HepG2 (cell line): ENCODE measurements at regions not wholly inside any gene's neighbourhood (a gene's known extent, or its start where the extent isn't known, plus 50 kb on each side); places are given as distances from the start of the nearest gene placed in this dataset.

Source experiments
- AKAP8 ChIP-seq: sonication (generic); formaldehyde crosslinking; IDR thresholded peaks from 2 replicates; pipeline ENCODE4 v1.5.1; 2020; ENCODE audit warnings: mild to moderate bottlenecking, missing genetic modification reagents
- ATF1 ChIP-seq: IDR thresholded peaks from 2 replicates; pipeline ENCODE4 v1.6.1; 2016; ENCODE audit warnings: mild to moderate bottlenecking, control low read depth
- ATRX ChIP-seq: sonication (generic); formaldehyde crosslinking; IDR thresholded peaks from 2 replicates; pipeline ENCODE4 v1.4.0; 2020; ENCODE audit warnings: missing genetic modification reagents, borderline replicate concordance
- CEBPG ChIP-seq: IDR thresholded peaks from 2 replicates; pipeline ENCODE4 v1.6.1; 2016
- CREB1 ChIP-seq, 2 experiments: fragments of 450-650 bp in 1 of 2; IDR thresholded peaks; 2 replicates each; pipeline ENCODE4 v1.6.1; 2016 to 2017; ENCODE audit warnings: control low read depth in 1 of 2, mild to moderate bottlenecking in 1 of 2, missing compliant biosample characterization in 1 of 2, missing genetic modification characterization in 1 of 2
- FOSL1 ChIP-seq: sonication (generic); formaldehyde crosslinking; IDR thresholded peaks from 2 replicates; pipeline ENCODE4 v1.9.0; 2021; ENCODE audit warnings: missing genetic modification reagents, borderline replicate concordance
- HOXD1 ChIP-seq: sonication (generic); formaldehyde crosslinking; IDR thresholded peaks from 2 replicates; pipeline ENCODE4 v1.5.0; 2020; ENCODE audit warnings: missing genetic modification reagents
- MED13 ChIP-seq: sonication (generic); formaldehyde crosslinking; IDR thresholded peaks from 2 replicates; pipeline ENCODE4 v1.5.0; 2020; ENCODE audit warnings: missing genetic modification reagents
- RARA ChIP-seq: IDR thresholded peaks from 2 replicates; pipeline ENCODE4 v1.6.1; 2016; ENCODE audit warnings: missing genetic modification reagents, missing compliant biosample characterization
- SALL1 ChIP-seq: sonication (generic); formaldehyde crosslinking; IDR thresholded peaks from 2 replicates; pipeline ENCODE4 v1.8.0; 2022; ENCODE audit warnings: mild to moderate bottlenecking, missing genetic modification reagents
- SALL2 ChIP-seq: sonication (generic); formaldehyde crosslinking; IDR thresholded peaks from 2 replicates; pipeline ENCODE4 v1.8.1; 2023; ENCODE audit warnings: mild to moderate bottlenecking, missing genetic modification reagents, inconsistent platforms
- SKI ChIP-seq: fragments of 450-650 bp; IDR thresholded peaks from one replicate; pipeline ENCODE4 v1.6.1; 2018; ENCODE audit warnings: mild to moderate bottlenecking; ENCODE audit not compliant: partially characterized antibody
- TBX2 ChIP-seq: sonication (generic); formaldehyde crosslinking; IDR thresholded peaks from 2 replicates; pipeline ENCODE4 v1.5.0; 2020; ENCODE audit warnings: missing genetic modification reagents, mild to moderate bottlenecking, borderline replicate concordance
- TCF7 ChIP-seq: sonication (generic); IDR thresholded peaks from 2 replicates; pipeline ENCODE4 v1.6.1; 2016; ENCODE audit warnings: antibody characterized with exemption, low read depth
- THYN1 ChIP-seq: sonication (generic); formaldehyde crosslinking; IDR thresholded peaks from 2 replicates; pipeline ENCODE4 v1.8.1; 2023; ENCODE audit warnings: low read depth, mild to moderate bottlenecking, moderate library complexity, missing genetic modification reagents, borderline replicate concordance
- TRIM24 ChIP-seq: sonication (generic); formaldehyde crosslinking; IDR thresholded peaks from 2 replicates; pipeline ENCODE4 v1.8.0; 2022; ENCODE audit warnings: mild to moderate bottlenecking, missing genetic modification reagents
- ZFP82 ChIP-seq: sonication (generic); formaldehyde crosslinking; IDR thresholded peaks from 2 replicates; pipeline ENCODE4 v1.5.1; 2020; ENCODE audit warnings: mild to moderate bottlenecking, missing genetic modification reagents, borderline replicate concordance
- ZNF558 ChIP-seq: sonication (generic); formaldehyde crosslinking; IDR thresholded peaks from 2 replicates; pipeline ENCODE4 v1.9.0; 2022; ENCODE audit warnings: mild to moderate bottlenecking, missing genetic modification reagents, borderline replicate concordance
- ZNF660 ChIP-seq: sonication (generic); formaldehyde crosslinking; IDR thresholded peaks from 2 replicates; pipeline ENCODE4 v1.5.1; 2020; ENCODE audit warnings: mild to moderate bottlenecking, low read depth, missing genetic modification reagents, borderline replicate concordance
- ZSCAN22 ChIP-seq: sonication (generic); formaldehyde crosslinking; IDR thresholded peaks from 2 replicates; pipeline ENCODE4 v1.4.0; 2020; ENCODE audit warnings: mild to moderate bottlenecking, missing genetic modification reagents
- TF ChIP-seq, protein P1 (sequence below): sonication (generic); formaldehyde crosslinking; IDR thresholded peaks from 2 replicates; pipeline ENCODE4 v1.5.1; 2020; ENCODE audit warnings: missing genetic modification reagents, mild to moderate bottlenecking, borderline replicate concordance
- TF ChIP-seq, protein P2 (sequence below): sonication (generic); formaldehyde crosslinking; IDR thresholded peaks from 2 replicates; pipeline ENCODE4; 2020; ENCODE audit warnings: missing genetic modification reagents, mild to moderate bottlenecking, borderline replicate concordance
- TF ChIP-seq, protein P3 (sequence below): sonication (generic); formaldehyde crosslinking; IDR thresholded peaks from 2 replicates; pipeline ENCODE4 v1.4.0; 2020; ENCODE audit warnings: missing genetic modification reagents, borderline replicate concordance

DNA sequence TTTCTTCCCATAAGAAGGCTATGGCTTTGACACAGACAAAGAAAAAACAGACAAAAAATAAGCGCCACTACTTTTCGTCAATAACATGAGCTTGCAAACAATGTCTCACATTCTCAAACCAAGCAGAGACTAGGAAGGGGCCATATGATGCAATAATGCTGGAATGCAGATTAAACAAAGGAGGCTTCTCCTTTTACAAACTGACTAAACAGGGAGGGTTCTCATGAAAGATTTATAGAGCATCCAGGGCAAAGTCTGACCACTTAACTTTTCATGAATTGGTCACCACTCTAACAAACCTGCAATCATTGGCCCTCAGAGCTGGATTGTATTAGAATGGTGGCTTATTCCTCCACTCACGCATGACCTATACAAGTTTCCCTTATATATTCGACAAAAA lies 663.3 kb upstream of the CHAC2 start (continued):
- TF ChIP-seq, protein P1, sequence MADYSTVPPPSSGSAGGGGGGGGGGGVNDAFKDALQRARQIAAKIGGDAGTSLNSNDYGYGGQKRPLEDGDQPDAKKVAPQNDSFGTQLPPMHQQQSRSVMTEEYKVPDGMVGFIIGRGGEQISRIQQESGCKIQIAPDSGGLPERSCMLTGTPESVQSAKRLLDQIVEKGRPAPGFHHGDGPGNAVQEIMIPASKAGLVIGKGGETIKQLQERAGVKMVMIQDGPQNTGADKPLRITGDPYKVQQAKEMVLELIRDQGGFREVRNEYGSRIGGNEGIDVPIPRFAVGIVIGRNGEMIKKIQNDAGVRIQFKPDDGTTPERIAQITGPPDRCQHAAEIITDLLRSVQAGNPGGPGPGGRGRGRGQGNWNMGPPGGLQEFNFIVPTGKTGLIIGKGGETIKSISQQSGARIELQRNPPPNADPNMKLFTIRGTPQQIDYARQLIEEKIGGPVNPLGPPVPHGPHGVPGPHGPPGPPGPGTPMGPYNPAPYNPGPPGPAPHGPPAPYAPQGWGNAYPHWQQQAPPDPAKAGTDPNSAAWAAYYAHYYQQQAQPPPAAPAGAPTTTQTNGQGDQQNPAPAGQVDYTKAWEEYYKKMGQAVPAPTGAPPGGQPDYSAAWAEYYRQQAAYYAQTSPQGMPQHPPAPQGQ (CRISPR knock-in tag) = no peak
- TF ChIP-seq CREB1 (IDR thresholded peaks at IDR 0.05) (no peak), CREB1 (CRISPR knock-in tag; IDR thresholded peaks at IDR 0.05) (peak; percentile 82), SKI (no peak), SALL1 (no peak; the same call in 1 of the 2 replicates), ZNF558 (CRISPR knock-in tag) (no peak), FOSL1 (CRISPR knock-in tag) (no peak), RARA (CRISPR knock-in tag) (peak; percentile 68), ZFP82 (CRISPR knock-in tag) (no peak), MED13 (CRISPR knock-in tag) (no peak), TRIM24 (CRISPR knock-in tag) (no peak), ZNF660 (no peak), TBX2 (CRISPR knock-in tag) (no peak), ATF1 (peak; percentile 52; the same call in 1 of the 2 replicates), ATRX (CRISPR knock-in tag) (no peak), HOXD1 (CRISPR knock-in tag) (no peak), THYN1 (CRISPR knock-in tag) (no peak), ZSCAN22 (CRISPR knock-in tag) (no peak), SALL2 (CRISPR knock-in tag) (no peak), AKAP8 (CRISPR knock-in tag) (no peak), CEBPG (CRISPR knock-in tag) (peak; percentile 98), TCF7 (no peak)
- TF ChIP-seq, protein P2, sequence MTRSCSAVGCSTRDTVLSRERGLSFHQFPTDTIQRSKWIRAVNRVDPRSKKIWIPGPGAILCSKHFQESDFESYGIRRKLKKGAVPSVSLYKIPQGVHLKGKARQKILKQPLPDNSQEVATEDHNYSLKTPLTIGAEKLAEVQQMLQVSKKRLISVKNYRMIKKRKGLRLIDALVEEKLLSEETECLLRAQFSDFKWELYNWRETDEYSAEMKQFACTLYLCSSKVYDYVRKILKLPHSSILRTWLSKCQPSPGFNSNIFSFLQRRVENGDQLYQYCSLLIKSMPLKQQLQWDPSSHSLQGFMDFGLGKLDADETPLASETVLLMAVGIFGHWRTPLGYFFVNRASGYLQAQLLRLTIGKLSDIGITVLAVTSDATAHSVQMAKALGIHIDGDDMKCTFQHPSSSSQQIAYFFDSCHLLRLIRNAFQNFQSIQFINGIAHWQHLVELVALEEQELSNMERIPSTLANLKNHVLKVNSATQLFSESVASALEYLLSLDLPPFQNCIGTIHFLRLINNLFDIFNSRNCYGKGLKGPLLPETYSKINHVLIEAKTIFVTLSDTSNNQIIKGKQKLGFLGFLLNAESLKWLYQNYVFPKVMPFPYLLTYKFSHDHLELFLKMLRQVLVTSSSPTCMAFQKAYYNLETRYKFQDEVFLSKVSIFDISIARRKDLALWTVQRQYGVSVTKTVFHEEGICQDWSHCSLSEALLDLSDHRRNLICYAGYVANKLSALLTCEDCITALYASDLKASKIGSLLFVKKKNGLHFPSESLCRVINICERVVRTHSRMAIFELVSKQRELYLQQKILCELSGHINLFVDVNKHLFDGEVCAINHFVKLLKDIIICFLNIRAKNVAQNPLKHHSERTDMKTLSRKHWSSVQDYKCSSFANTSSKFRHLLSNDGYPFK (CRISPR knock-in tag) = no peak
- TF ChIP-seq, protein P3, sequence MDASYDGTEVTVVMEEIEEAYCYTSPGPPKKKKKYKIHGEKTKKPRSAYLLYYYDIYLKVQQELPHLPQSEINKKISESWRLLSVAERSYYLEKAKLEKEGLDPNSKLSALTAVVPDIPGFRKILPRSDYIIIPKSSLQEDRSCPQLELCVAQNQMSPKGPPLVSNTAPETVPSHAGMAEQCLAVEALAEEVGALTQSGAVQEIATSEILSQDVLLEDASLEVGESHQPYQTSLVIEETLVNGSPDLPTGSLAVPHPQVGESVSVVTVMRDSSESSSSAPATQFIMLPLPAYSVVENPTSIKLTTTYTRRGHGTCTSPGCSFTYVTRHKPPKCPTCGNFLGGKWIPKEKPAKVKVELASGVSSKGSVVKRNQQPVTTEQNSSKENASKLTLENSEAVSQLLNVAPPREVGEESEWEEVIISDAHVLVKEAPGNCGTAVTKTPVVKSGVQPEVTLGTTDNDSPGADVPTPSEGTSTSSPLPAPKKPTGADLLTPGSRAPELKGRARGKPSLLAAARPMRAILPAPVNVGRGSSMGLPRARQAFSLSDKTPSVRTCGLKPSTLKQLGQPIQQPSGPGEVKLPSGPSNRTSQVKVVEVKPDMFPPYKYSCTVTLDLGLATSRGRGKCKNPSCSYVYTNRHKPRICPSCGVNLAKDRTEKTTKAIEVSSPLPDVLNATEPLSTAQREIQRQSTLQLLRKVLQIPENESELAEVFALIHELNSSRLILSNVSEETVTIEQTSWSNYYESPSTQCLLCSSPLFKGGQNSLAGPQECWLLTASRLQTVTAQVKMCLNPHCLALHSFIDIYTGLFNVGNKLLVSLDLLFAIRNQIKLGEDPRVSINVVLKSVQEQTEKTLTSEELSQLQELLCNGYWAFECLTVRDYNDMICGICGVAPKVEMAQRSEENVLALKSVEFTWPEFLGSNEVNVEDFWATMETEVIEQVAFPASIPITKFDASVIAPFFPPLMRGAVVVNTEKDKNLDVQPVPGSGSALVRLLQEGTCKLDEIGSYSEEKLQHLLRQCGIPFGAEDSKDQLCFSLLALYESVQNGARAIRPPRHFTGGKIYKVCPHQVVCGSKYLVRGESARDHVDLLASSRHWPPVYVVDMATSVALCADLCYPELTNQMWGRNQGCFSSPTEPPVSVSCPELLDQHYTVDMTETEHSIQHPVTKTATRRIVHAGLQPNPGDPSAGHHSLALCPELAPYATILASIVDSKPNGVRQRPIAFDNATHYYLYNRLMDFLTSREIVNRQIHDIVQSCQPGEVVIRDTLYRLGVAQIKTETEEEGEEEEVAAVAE = peak; percentile 84
